HG03342 (cell line): ENCODE measurements at regions not wholly inside any gene's neighbourhood (a gene's known extent, or its start where the extent isn't known, plus 50 kb on each side); places are given as distances from the start of the nearest gene placed in this dataset.
"Not testable (repeated sequence)": the region's sequence is repeated elsewhere in the genome, so short reads cannot be mapped to it uniquely, and the experiment has no call there.

ENCODE experiments used
- ATAC-seq: cut with Tn5 transposase; IDR thresholded peaks from one replicate; pipeline ENCODE4 v1.9.1; 2021; ENCODE audit warnings: mild to moderate bottlenecking, moderate library complexity; ENCODE audit not compliant: unreplicated experiment

DNA sequence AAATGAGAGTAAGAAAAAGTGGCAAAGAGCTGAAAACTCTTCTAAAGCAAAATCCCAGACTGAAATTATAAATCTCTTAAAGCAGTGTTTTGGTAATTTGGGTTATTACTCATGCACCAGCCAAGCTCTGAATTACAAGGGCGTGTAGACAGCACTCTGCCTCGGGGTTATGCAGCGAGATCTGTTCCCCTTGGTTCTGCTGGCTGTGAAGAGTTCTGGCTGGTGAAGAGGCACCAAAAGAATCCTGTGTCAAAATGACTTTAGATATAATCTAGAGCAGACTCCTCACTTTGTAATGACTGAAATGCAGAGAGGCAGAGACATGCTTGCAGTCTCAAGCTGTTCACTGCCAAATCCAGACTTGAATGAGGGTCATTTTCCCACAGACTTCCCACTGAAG is 461.8 kb upstream of the CXADR start:
- ATAC-seq = no peak

GRCh38 chr21:17053321-17053720 is 459.5 kb upstream of the CXADR start:
- ATAC-seq = no peak

- no peak for ATAC-seq
Measured at GRCh38 chr21:17059936-17060335, 452.9 kb upstream of the CXADR start.

- ATAC-seq = no peak
Measured at GRCh38 chr21:17066006-17066405, 446.8 kb upstream of the CXADR start.

- ATAC-seq = no peak
Measured at GRCh38 chr21:17071093-17071492, 441.8 kb upstream of the CXADR start.

- ATAC-seq = no peak
Measured at GRCh38 chr21:17081193-17081592, 431.6 kb upstream of the CXADR start.

DNA sequence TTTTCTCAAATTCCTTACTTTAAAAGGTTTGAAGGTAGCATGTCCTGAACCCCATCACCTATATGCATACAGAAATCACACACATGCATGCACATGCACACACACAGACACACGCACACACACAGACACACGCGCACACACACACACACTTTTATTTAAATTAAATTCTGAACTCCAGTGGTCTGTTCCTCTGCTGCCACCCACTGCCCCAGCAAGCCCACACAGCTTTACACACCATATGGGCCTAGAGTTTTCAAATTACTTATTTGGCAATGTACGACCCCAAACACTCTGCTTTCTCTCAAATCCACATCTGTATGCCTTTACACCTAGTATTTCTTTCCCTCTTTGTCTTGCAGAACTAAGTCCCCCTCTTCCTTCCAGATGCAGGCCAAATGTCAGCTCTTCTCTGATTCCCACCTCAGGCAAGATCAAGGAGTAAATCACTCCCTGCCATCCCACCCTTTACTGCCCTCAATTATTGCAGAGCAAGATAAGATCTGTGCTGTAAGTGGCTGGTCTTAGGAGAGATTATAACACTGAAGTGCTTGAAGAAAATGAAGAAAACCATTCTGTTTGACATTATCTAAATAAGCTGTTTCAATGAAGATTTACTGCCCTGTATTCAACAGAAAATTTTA is 429.9 kb upstream of the CXADR start:
- no peak for ATAC-seq

DNA sequence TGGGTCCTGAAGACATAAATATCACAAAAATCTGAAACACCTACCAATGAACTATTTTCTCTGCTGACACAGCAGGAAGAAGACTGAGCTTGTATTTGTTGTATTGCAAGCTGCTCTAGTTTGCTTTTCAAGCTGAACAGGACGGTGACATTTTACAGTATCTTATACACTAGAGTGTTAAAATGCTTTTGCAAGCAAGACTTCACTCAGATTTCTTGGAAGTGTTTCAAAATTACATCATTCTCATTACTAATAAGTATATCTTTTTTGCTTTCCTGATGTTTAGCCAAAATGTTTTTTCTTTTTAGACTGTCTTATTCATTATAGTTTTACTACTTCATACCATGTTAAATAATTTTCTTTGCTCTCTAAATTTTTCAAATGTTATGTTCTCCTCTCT is 427.1 kb upstream of the CXADR start:
- no peak for ATAC-seq

GRCh38 chr21:17088500-17088899 is 424.3 kb upstream of the CXADR start:
- no peak for ATAC-seq

DNA sequence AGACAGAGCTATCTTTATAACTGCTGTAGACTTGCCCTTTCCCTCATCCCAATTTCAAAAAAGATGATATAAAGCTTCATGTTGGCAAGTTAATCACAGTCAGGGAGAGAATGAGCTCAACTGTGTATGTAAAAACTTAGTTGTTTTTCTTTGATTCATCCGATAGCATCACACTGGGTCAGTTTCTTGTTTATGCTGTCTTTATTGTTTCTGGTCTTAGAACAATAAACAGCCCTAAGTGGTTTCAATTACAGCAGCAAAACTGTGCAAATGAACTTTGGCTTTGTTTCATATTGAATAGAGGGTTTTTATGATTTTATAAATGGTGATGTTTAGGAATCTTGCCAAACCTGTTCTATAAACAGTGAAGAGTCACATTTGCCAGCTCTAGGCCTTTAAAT is 423.8 kb upstream of the CXADR start:
- ATAC-seq = no peak

DNA sequence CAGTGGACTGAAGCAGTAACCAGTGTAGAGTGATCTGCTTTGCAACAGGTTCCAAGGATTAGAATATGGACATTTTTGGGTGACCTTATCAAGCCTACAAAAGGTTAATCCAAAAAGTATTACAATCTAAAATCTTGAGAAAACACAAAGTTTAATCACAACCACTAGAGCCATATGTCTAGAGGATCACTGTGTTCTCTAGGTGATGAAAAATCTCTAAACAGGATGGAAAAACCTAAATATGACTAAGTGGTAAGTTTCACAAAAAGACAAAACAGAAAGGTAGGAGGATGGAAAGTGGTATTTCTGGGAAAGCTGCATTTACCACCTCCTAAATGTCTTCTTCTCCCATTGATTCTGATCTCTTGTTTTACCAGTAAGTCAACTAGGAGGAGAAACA is 411.1 kb upstream of the CXADR start:
- no peak for ATAC-seq

- no peak for ATAC-seq
Measured at GRCh38 chr21:17105932-17106331, 406.9 kb upstream of the CXADR start.

- no peak for ATAC-seq
Measured at GRCh38 chr21:17114045-17114444, 398.8 kb upstream of the CXADR start.

DNA sequence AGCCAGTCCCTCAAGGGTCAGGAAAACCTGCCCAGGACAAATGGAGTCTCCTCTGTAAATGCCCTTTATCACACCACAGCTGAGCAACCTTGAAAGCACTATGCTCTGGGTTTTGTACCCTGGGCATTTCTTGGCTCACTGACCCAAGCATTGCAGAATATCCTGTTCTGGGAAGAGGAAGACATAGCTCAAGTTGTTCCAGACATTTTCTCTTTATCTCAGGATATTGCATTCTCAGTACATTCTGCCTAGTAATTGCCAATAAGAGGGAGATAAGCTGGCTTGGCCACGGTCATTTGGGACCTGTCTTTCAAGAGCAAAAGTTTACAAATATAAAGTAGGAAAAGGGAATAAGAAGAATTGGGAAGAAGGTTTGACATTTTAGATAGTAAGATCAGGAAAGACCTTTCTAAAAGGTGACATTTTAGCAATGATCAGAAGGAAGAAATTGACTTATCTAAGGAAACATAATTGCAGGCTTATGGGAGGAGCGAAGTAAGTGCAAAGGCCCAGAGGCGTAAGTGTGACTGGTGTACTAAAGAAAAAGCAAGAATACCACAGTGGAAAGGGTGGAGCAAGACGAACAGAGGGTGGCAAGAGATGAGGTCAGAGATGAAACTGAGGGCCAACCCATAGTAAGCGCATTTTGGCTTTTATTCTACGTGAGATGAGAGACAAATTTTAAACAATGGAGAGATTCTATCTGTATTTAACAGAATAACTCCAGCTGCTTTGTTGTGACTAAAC is 394.0 kb upstream of the CXADR start:
- ATAC-seq = no peak

DNA sequence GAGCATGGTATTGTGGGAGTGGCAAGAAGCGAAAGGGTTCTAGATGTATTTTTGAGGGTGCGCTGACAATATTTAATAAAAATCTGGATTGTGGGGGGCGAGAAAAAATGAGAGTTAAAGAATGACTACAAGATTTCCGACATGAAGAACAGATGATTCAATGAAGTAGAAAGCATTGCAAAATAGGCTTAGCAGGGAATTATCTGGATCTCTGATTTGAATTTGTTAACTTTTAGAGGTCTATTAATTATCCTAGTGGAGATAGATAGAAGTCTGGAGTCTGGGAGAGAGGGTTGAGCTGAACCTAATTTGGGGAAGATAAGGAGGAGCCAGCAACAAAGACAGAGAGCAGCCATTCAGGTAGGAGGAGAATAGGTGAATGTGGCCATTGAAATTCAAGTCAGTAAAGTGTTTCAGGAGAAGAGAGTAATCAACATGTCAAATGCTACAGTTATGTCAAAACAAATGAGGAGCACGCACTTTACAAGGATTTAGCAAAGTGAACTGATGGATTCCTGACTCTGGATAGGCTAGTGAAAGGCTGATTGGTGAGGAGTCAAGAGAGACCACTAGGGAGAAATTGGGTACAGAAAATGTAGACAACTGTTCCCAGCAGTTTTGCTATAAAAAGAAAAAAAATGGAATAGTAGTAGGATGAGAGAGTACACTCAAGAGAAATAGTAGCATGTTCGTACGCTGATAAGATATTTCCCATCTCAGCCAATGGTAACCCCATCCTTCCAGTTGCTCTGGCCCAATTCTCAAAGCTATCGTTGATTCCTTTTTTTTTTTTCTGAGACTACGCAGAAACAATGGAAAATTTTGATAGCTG is 393.2 kb upstream of the CXADR start:
- no peak for ATAC-seq

DNA sequence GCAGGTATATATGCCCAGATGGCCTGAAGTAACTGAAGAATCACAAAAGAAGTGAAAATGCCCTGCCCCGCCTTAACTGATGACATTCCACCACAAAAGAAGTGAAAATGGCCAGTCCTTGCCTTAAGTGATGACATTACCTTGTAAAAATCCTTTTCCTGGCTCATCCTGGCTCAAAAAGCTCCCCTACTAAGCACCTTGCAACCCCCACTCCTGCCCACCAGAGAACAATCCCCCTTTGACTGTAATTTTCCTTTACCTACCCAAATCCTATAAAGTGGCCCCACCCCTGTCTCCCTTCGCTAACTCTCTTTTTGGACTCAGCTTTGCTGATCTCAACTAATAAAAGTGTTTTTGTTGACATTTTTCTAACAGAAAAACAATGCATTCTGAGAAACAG is 385.4 kb upstream of the CXADR start:
- ATAC-seq = not testable (repeated sequence)

DNA sequence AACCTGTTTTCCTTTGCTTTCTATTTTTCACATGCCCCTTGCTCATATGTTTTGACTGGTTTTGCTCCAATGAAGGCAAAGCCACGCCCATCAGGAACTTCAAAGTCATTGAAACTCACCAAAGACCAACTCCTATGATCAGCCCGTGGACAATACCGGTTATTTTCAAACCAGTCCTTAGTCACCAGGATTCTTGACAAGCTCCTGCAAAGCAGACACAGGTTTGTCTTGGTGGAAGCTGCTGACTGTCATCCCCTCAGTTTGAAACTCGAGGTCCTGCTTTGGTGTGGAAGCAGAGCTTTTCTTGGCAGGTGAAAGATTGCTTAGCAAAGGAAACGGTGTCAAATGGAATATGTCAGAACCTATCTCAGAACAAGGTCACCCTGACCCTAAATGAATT is 384.7 kb upstream of the CXADR start:
- ATAC-seq = no peak

DNA sequence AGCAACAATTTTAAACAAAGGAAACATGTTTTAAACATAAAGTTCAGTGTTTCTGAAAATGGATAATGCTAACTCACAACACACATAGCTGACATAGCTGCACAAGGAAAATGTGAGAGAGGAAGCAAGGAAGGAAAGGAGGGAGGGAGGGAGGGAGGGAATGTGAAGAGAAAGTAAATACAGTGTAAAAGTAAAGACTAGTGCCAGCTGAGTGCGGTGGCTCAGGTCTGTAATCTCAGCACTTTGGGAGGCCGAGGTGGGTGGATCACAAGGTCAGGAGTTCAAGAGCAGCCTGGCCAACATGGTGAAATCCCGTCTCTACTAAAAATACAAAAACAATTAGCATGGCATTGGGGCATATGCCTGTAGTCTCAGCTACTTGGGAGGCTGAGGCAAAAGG is 373.7 kb upstream of the CXADR start:
- not testable (repeated sequence) for ATAC-seq

- no peak for ATAC-seq
Measured at GRCh38 chr21:17139696-17140095, 373.1 kb upstream of the CXADR start.

- ATAC-seq = no peak
Measured at GRCh38 chr21:17146426-17146825, 366.4 kb upstream of the CXADR start.

DNA sequence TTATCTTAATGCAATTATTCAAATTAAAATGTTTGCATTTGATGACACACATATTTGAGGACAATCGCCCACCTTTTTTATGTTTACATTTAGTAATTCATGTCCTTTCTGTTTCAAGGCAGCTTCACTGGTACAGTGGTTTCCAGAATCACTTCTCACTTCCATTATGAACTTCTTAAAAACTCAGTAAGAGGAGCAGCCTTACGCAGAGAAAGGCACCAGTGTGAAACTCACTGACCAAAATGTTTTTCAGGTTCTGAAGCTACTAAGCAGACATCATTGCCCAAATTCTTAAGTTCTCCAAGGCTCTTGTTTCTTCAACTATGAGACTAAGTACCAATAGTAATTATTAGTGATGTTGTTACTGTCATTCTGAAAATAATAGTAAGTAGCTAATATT is 353.1 kb upstream of the CXADR start:
- ATAC-seq = no peak

DNA sequence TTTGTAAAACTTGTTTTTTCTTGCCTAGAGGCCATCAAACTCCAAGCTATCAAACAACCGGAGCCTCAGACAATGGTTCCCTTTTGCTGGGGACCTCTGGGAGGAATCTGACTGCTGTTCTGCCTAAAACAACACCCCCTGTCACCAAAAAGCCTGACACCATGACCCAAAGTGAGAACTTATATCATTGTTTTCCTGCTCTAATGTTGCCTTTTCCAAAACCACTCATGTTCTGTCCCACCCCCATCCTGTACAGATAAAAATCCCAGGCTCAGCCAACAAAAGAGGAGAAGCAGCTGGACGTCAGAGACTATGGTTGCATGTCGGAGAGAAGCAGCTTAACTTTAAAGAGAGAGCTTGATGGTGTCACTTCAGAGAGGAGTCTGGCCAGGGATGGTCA is 327.2 kb upstream of the CXADR start:
- ATAC-seq = no peak
